Hepatocyte (in vitro differentiated cells): ENCODE measurements at regions not wholly inside any gene's neighbourhood (a gene's known extent, or its start where the extent isn't known, plus 50 kb on each side); places are given as distances from the start of the nearest gene placed in this dataset.

Experiments used
- CTCF ChIP-seq: fragments of 200-600 bp; sonication (generic); IDR thresholded peaks from 2 replicates; pipeline ENCODE4 v1.5.1; 2016; ENCODE audit warnings: antibody characterized with exemption, mild to moderate bottlenecking; ENCODE audit not compliant: poor library complexity
- EZH2 ChIP-seq: fragments of 200-600 bp; sonication (generic); IDR thresholded peaks from 2 replicates; pipeline ENCODE4 v1.6.1; 2016; ENCODE audit warnings: antibody characterized with exemption, mild to moderate bottlenecking, borderline replicate concordance
- EZH2phosphoT487 ChIP-seq: fragments of 200-600 bp; sonication (generic); IDR thresholded peaks from one replicate; pipeline ENCODE4 v1.6.1; 2018; ENCODE audit warnings: antibody characterized with exemption, mild to moderate bottlenecking, low read depth, moderate library complexity; ENCODE audit not compliant: unreplicated experiment, severe bottlenecking

GRCh38 chr10:56240471-56240870 is 120.6 kb downstream of the ZWINT start:
- TF ChIP-seq CTCF (no peak), EZH2 (no peak), EZH2phosphoT487 (no peak)
